Activated CD4-positive, alpha-beta T cell treated with anti-CD3 and anti-CD28 coated beads, Interleukin-2, amount 50 U/mL, for 4 hours (primary cell): ENCODE measurements at regions not wholly inside any gene's neighbourhood (a gene's known extent, or its start where the extent isn't known, plus 50 kb on each side); places are given as distances from the start of the nearest gene placed in this dataset.
"Not testable (repeated sequence)": the region's sequence is repeated elsewhere in the genome, so short reads cannot be mapped to it uniquely, and the experiment has no call there.

ENCODE experiments used
- DNase-seq, 2 experiments: peaks; one replicate each; pipeline ENCODE4 v3.0.0-alpha.2; 2020

DNA sequence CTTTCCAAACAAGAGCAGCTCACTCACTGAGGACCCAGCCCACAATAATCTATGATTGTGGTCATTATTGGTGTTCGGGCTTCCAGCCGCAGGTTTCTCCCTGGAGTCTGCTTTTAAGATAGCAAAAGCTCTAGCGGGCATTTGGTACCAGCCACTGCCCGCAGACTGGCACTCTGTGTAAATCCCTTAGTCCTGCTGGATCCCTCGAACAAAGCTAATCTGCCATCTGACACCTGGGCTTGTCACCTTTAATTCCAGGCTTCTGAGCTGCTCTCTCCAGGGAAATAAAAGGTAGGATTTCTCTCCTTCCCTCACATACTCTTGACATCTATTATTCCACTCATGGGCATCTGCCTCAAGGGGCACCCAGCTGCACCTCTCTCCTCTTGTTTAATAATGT is 158.7 kb downstream of the PDCD6IP start:
- DNase-seq = no peak

DNA sequence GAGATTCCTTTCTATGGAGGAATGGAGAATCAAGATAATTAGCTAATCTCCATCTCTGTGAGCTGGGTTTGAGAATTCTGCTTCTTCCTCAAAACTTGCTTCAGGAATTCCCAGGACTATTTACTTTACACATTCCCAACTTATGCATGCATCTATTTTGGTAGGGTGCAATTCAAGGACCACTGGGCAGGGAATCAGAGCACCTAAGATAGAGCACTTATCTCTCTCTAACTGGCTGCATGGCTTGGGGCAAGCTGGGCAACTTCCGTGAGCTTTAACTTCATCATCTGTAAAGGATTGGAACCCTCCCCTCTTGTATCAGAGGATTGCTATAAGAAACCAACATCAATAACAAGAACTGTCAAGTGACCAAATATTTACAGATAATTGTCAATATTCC is 160.2 kb downstream of the PDCD6IP start:
- DNase-seq = no peak

DNA sequence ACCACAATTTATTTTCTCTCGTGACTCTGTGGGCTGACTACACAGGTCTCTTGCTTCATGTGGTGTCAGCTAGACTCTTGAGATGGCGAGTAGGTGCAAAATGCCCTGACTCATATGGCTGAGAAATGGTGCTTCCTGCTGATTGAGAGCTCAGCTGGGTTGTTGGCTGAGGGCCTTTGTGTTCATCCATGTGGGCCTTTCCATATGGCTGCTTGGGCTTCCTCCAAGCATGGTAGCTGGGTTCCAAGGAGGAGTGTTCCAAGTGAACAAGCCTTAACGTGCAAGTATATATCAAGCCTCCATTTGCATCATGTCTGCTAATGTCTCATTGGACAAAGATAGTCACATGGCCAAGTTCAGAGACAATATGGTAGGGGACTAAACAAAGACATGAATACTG is 164.0 kb downstream of the PDCD6IP start:
- DNase-seq = no peak

DNA sequence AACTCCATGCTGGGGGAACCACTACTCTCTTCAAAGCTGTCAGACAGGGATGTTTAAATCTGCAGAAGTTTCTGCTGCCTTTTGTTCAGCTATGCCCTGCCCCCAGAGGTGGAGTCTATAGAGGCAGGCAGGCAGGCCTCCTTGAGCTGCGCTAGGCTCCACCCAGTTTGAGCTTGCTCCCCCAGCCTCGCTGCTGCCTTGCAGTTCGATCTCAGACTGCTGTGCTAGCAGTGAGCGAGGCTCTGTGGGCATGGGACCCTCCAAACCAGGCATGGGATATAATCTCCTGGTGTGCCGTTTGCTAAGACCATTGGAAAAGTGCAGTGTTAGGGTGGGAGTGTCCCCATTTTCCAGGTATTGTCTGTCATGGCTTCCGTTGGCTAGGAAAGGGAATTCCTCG is 171.8 kb downstream of the PDCD6IP start:
- not testable (repeated sequence) for DNase-seq

GRCh38 chr3:33971055-33971454 is 172.6 kb downstream of the PDCD6IP start:
- no peak for DNase-seq

DNA sequence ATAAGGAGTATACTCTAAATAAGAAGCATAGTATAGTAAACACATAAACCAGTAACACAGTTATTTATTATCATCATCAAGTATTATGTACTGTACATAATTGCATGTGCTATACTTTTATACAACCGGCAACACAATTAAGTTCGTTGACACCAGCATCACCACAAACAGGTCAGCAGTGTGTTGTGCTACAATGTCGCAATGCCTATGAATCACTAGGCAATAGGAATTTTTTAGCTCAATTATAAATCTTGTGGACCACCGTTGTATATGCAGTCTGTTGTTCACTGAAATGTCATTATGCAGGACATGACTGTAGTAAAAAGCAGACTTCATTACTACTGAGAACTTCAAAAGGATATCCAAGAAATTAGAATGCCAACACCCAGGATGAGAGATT is 177.0 kb downstream of the PDCD6IP start:
- no peak for DNase-seq

- no peak for DNase-seq
These were observed 178.8 kb downstream of the PDCD6IP start for GRCh38 chr3:33977227-33977626.

DNA sequence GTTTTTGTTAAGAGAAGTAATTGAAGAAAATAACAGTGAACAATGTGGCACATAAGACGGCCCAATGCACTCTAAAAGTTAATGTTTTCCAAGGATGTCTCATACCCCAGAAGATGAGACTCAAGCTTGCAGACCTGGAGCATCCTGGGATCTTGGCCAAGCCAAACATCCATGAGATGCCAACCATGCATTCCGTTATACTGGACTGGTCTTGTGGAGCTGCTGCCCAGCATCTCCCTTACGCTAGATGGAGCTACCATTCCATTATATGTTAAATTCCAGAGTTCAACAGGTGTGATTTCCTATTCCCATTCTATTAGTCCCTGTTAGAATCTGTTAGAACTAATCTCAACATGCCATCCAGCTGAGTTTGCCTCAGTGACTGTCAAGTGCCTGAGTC is 181.8 kb downstream of the PDCD6IP start:
- no peak for DNase-seq

- no peak for DNase-seq
These were observed 183.9 kb downstream of the PDCD6IP start for GRCh38 chr3:33982269-33982798.

- DNase-seq = not testable (repeated sequence)
These were observed 184.5 kb downstream of the PDCD6IP start for GRCh38 chr3:33982949-33983348.

- DNase-seq = no peak
These were observed 190.8 kb downstream of the PDCD6IP start for GRCh38 chr3:33989229-33989628.

DNA sequence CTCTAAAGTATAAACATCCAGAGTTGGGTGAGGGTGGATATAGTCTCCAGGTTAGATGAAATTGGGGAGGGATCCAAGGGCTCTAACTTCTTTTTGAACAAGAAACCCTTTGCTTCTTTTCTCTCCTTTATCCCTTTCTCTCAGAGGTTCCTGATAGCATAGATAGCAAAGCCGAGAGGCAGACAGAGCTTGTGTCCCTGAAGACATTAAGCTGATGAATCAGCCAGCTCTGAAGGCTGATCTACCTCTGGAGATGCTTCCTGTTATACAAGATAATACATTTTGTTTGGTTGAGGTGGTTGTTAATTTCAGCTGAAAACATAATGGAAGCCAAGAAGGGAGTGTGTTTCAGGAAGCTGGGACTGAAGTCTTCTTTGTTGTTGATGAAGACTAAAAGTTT is 193.2 kb downstream of the PDCD6IP start:
- DNase-seq = no peak

GRCh38 chr3:33993631-33994030 is 195.2 kb downstream of the PDCD6IP start:
- DNase-seq = no peak

DNA sequence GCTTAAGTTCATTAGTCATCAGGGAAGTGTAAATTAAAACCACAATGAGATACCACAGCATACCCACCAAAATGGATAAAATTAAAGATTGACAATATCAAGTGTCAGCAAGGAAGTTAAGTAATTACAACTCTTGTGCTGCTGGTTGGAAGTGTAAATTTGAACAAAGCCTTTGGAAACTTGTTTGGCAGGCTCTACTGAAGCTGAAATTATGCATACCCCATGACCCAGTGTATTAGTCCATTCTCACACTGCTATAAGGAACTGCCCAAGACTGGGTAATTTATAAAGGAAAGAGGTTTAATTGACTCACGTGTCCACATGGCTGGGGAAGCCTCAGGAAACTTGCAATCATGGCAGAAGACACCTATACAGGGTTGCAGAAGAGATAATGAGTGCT is 196.1 kb downstream of the PDCD6IP start:
- no peak for DNase-seq

DNA sequence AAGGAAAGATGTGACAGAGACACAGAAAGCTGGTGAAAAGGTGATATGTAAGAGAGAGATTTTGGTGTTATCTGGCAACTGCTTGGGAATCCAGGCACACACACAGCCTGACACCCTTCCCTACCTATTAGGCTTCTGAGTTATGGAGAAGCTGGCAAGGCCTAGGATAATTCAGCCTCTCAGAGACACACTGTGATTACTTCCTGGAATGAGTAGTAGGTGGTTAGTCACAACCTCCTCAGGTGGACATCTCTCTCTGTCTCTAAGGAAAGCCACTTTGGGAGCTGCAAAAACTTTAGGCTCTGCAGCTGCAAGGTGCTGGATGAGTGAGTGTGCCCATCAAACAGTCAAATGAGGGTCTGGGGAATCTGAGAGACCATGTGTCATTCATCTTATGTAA is 201.9 kb downstream of the PDCD6IP start:
- no peak for DNase-seq

DNA sequence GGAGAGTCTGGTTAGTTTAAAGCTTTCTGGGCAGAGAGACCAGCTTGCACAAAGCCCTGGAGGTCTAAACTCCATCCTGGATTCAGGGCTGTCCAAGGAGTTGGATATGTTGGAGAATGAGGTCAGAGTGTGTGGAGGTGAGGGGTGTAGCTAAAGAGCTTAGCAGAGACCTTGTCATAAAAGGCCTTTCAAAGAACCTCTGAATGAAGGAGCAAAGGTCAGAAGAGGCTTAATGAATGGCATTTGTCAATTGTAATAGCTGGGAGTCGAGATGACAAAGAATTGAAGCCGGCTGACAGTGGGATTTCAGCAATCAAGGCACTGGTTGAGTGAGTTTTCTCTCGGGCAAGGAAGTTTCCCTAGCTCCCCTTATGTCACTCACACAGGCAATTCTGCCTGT is 202.6 kb downstream of the PDCD6IP start:
- no peak for DNase-seq

- no peak for DNase-seq
These were observed 203.6 kb downstream of the PDCD6IP start for GRCh38 chr3:34001990-34002389.

DNA sequence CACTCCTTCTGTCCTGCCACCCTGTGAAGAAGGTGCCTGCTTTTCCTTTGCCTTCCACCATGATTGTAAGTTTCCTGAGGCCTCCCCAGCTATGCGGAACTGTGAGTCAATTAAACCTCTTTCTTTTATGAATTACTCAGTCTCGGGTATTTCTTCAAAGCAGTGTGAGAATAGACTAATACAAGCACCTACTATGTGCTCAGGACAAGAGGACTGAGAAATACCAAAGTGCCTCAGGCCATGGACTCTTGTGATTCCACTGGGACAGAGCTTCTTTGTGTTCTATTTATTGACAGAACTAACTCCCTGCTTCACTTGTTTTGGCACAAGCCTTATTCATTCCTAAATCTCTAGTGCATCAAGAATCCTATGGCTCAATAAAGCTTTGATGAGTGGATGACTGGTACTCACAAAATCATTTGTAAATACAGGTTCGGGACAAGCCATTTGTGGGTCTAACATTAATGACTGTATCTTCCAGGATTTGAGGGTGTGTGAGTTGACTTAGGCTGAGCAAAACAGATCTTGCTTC is 204.2 kb downstream of the PDCD6IP start:
- DNase-seq = no peak

DNA sequence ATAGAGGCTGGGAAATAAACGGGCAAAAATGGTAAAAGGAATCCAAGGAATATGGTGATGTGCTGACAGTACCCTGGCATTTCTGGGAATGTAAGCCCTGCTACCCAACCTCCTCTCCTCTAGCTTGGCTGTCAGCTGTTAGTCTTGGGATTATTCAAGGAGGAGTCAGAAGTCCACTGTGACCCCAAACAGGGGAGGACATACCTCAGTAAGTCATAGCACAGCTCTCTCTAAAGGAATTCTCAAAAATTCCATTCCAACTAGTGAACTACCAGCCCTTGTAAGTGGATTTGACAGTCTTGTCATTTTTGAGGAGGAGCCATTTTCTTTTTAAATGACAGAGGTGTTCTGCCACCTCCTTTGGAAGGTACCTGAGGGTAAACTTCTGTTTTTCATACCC is 207.5 kb downstream of the PDCD6IP start:
- DNase-seq = no peak

GRCh38 chr3:34008191-34008590 is 209.8 kb downstream of the PDCD6IP start:
- DNase-seq = no peak

DNA sequence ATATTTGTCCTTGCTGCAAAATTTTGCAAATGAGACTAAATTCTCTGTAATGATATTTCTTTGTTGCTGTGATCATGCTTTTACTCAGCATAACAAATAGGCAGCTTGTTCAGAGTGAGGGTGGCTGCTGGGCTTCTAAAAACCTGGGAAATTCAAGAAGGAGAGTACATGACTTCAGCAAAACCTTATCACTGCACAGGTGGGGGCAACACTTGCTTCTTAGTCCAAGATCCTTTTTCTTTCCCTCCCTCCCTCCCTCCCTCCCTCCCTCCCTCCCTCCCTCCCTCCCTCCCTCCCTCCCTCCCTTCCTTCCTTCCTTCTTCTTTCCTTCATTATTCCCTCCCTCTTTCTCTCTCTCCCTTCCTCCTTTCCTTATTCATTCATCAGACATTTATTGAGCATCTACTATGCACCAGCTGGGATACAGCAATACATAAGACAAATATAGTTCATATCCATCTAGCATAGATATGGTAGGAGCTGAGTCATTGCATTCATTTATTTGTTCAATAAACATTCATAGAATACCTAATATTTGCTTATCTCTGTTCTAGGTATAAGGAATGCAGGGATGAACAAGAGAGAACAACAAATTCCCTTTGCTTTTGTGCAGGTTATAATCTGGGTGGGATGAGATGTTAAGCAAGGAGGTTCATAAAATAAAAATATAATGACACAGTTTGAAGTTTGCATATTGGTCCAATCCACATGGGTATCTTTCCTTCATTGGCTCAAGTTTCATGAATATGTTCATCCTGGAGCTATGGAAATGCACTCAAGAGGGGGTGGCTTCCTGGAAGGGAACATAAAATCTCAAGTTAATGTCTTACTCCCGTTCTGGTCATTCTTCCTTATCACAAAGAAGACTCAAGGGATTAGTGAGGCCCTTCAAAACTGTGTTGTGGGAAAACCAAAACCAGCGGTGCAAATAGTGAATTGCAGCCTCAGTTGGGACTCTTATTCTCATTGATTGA is 210.7 kb downstream of the PDCD6IP start:
- no peak for DNase-seq

DNA sequence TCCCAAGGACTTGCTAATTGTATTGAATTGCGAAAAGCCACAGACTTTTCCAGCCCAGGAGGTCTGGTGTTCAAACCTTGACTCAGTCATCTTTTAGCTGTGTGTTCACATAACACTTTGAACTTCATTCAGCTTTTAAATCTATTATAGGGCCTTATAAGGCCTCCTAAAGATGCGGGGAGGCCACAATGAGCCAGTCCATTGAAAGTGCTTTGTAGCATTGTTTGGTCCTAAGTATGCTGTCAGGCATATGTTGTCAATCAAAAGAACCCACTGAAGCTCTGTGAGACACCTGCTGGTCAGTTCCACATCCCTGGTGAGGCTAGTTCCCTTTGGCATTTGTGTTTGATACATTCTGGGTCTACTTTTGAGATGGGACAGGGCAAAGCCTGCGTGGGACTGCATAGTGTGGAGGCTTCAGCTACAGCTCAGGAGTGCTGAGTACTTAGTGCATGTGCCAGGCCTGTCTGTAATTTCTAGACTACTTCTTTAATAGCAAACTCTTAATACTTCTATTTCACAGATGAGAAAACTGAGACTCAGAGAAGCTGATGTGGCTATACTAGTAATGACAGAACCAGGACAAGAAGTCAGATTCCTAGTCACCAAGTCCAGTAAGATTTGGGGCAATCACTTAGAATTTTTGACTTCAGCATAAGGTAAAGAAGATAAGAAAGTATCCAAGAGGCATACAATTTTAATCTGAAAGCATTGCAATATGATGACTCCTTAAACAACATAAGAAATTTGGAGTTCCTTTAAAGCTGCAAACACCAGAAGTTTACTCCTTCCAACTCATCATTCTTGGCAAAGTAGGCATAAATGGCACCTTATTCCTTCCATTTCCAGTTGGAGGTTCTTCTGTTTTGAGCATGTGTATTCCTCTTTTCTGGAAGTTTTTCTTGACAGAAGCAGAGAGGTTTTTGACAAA is 213.0 kb downstream of the PDCD6IP start:
- no peak for DNase-seq

GRCh38 chr3:34012102-34012461 is 213.7 kb downstream of the PDCD6IP start:
- no peak for DNase-seq
